ENCODE measurements at regions not wholly inside any gene's neighbourhood (a gene's known extent, or its start where the extent isn't known, plus 50 kb on each side); places are given as distances from the start of the nearest gene placed in this dataset.
"Not testable (repeated sequence)": the region's sequence is repeated elsewhere in the genome, so short reads cannot be mapped to it uniquely, and the experiment has no call there.

GRCh38 chr2:16228951-16229350 lies 288.6 kb downstream of the MYCN start:
- no peak for DNase-seq

- no peak for DNase-seq
Observed at GRCh38 chr2:16228471-16228870, 288.1 kb downstream of the MYCN start.

- DNase-seq: no peak
Observed at GRCh38 chr2:16227811-16228462, 287.6 kb downstream of the MYCN start.

GRCh38 chr2:16226943-16227664 lies 286.8 kb downstream of the MYCN start:
- peak; percentile 93 to 97 for DNase-seq

- no peak for DNase-seq
Observed at GRCh38 chr2:16226381-16226780, 286.0 kb downstream of the MYCN start.

- DNase-seq: peak in 1 of 2 experiments; percentile 4
Observed at GRCh38 chr2:16225545-16225944, 285.2 kb downstream of the MYCN start.

- DNase-seq: no peak
Observed at GRCh38 chr2:16225071-16225470, 284.7 kb downstream of the MYCN start.

GRCh38 chr2:16224298-16225045 lies 284.1 kb downstream of the MYCN start:
- peak; percentile 7 to 67 for DNase-seq

- DNase-seq: no peak
Observed at GRCh38 chr2:16223841-16224177, 283.5 kb downstream of the MYCN start.

GRCh38 chr2:16223161-16223840 lies 283.0 kb downstream of the MYCN start:
- no peak for DNase-seq

- DNase-seq: no peak
Observed at GRCh38 chr2:16222326-16222725, 282.0 kb downstream of the MYCN start.

- DNase-seq: no peak
Observed at GRCh38 chr2:16221461-16222010, 281.2 kb downstream of the MYCN start.

- DNase-seq: no peak
Observed at GRCh38 chr2:16219292-16219975, 279.1 kb downstream of the MYCN start.

GRCh38 chr2:16218625-16219024 lies 278.3 kb downstream of the MYCN start:
- peak; percentile 26 to 64 for DNase-seq

GRCh38 chr2:16218161-16218560 lies 277.8 kb downstream of the MYCN start:
- DNase-seq: no peak

- DNase-seq: not testable (repeated sequence)
Observed at GRCh38 chr2:16217741-16218140, 277.4 kb downstream of the MYCN start.

GRCh38 chr2:16217291-16217690 lies 276.9 kb downstream of the MYCN start:
- DNase-seq: no peak

GRCh38 chr2:16216558-16216945 lies 276.2 kb downstream of the MYCN start:
- DNase-seq: no peak

- no peak for DNase-seq
Observed at GRCh38 chr2:16215902-16216557, 275.7 kb downstream of the MYCN start.

- DNase-seq: no peak
Observed at GRCh38 chr2:16214861-16215260, 274.5 kb downstream of the MYCN start.

- no peak for DNase-seq
Observed at GRCh38 chr2:16214391-16214790, 274.0 kb downstream of the MYCN start.

GRCh38 chr2:16212321-16212720 lies 272.0 kb downstream of the MYCN start:
- DNase-seq: no peak

All from NCI-H524 (cell line).